Smooth muscle cell (in vitro differentiated cells): ENCODE measurements at regions not wholly inside any gene's neighbourhood (a gene's known extent, or its start where the extent isn't known, plus 50 kb on each side); places are given as distances from the start of the nearest gene placed in this dataset.

Experiments used
- DNase-seq: peaks from one replicate; lab custom pipeline; 2025; ENCODE audit not compliant: unreplicated experiment; lab: John Stamatoyannopoulos, UW
- H2AFZ ChIP-seq: fragments of 200-600 bp; sonication (generic); 2 replicates; pipeline ENCODE4 v1.6.0; 2016; ENCODE audit warnings: antibody characterized with exemption, low read depth, mild to moderate bottlenecking
- H3F3A ChIP-seq: fragments of 200-600 bp; sonication (generic); 2 replicates; pipeline ENCODE4 v1.6.0; 2017; ENCODE audit warnings: antibody characterized with exemption, low read depth
- H3K27ac ChIP-seq: fragments of 200-600 bp; sonication (generic); 2 replicates; pipeline ENCODE4 v1.5.1; 2016; ENCODE audit warnings: low read depth, mild to moderate bottlenecking
- H3K27me3 ChIP-seq: fragments of 200-600 bp; sonication (generic); 2 replicates; pipeline ENCODE4 v1.6.1; 2016; ENCODE audit warnings: low read depth, mild to moderate bottlenecking
- H3K36me3 ChIP-seq: fragments of 200-600 bp; sonication (generic); 2 replicates; pipeline ENCODE4 v1.5.1; 2016; ENCODE audit warnings: low read depth
- H3K4me1 ChIP-seq: fragments of 200-600 bp; sonication (generic); 2 replicates; pipeline ENCODE4 v1.5.1; 2016; ENCODE audit warnings: low read depth
- H3K4me2 ChIP-seq: fragments of 200-600 bp; sonication (generic); 2 replicates; pipeline ENCODE4 v1.6.0; 2016; ENCODE audit warnings: mild to moderate bottlenecking
- H3K4me3 ChIP-seq: fragments of 200-600 bp; sonication (generic); 2 replicates; pipeline ENCODE4 v1.5.1; 2016; ENCODE audit warnings: mild to moderate bottlenecking
- H3K79me2 ChIP-seq: fragments of 200-600 bp; sonication (generic); 2 replicates; pipeline ENCODE4 v1.6.0; 2016; ENCODE audit warnings: low read depth, mild to moderate bottlenecking
- H3K9ac ChIP-seq: fragments of 200-600 bp; sonication (generic); 2 replicates; pipeline ENCODE4 v1.6.0; 2016; ENCODE audit warnings: low read depth
- H3K9me3 ChIP-seq: fragments of 200-600 bp; sonication (generic); replicated peaks from 2 replicates; pipeline ENCODE4 v1.5.1; 2016; ENCODE audit warnings: low read depth
- H4K20me1 ChIP-seq: fragments of 200-600 bp; sonication (generic); 2 replicates; pipeline ENCODE4 v1.6.0; 2016; ENCODE audit warnings: low read depth
- CTCF ChIP-seq: fragments of 200-600 bp; sonication (generic); IDR thresholded peaks from 2 replicates; pipeline ENCODE4 v1.5.1; 2017; ENCODE audit warnings: borderline replicate concordance, mild to moderate bottlenecking, antibody characterized with exemption; ENCODE audit not compliant: insufficient read depth, poor library complexity, severe bottlenecking
- WGBS: methylation state at CpG from one replicate; pipeline ENCODE4 v1.1.7; 2016; ENCODE audit warnings: low lambda C conversion rate; 5-methylcytosine and 5-hydroxymethylcytosine counted together

GRCh38 chr12:84070292-84070691 is 842.3 kb downstream of the SLC6A15 start:
- no peak overlapping the region for H3K9ac ChIP-seq
- H3K36me3 ChIP-seq = no peaks in the 10 kb centered on the region
- no peak overlapping the region for H3K27ac ChIP-seq
- H2AFZ ChIP-seq = no peak overlapping the region
- H3K9me3 ChIP-seq = no peaks in the 10 kb centered on the region
- no peaks in the 10 kb centered on the region for H3K79me2 ChIP-seq
- no peaks in the 10 kb centered on the region for H4K20me1 ChIP-seq
- H3K4me3 ChIP-seq = no peak overlapping the region
- WGBS = 90% methylated on average over 4 of the region's 4 CpGs
- no peak for TF ChIP-seq CTCF
- no peaks in the 10 kb centered on the region for H3K27me3 ChIP-seq
- H3F3A ChIP-seq = no peaks in the 10 kb centered on the region
- H3K4me2 ChIP-seq = no peak overlapping the region
- no peaks in the 10 kb centered on the region for H3K4me1 ChIP-seq
- DNase-seq = no peak

- Histone ChIP-seq H4K20me1 (no peaks in the 10 kb centered on the region), H3K4me3 (no peak overlapping the region), H3K4me1 (no peaks in the 10 kb centered on the region), H3F3A (no peaks in the 10 kb centered on the region), H3K79me2 (no peaks in the 10 kb centered on the region), H2AFZ (no peak overlapping the region), H3K4me2 (no peak overlapping the region), H3K36me3 (no peaks in the 10 kb centered on the region), H3K27me3 (no peaks in the 10 kb centered on the region), H3K9ac (no peak overlapping the region), H3K9me3 (no peaks in the 10 kb centered on the region), H3K27ac (no peak overlapping the region)
- no peak for DNase-seq
- 88% methylated on average over 1 of the region's 1 CpG for WGBS
- no peak for TF ChIP-seq CTCF
These were observed 842.9 kb downstream of the SLC6A15 start for GRCh38 chr12:84069699-84070098.

GRCh38 chr12:84069198-84069597 is 843.4 kb downstream of the SLC6A15 start:
- no peak for TF ChIP-seq CTCF
- Histone ChIP-seq H2AFZ (no peak overlapping the region), H3K4me1 (no peaks in the 10 kb centered on the region), H3K4me3 (no peak overlapping the region), H3F3A (no peaks in the 10 kb centered on the region), H3K9ac (no peak overlapping the region), H3K9me3 (no peaks in the 10 kb centered on the region), H4K20me1 (no peaks in the 10 kb centered on the region), H3K4me2 (no peak overlapping the region), H3K27ac (no peak overlapping the region), H3K27me3 (no peaks in the 10 kb centered on the region), H3K36me3 (no peaks in the 10 kb centered on the region), H3K79me2 (no peaks in the 10 kb centered on the region)
- no peak for DNase-seq
- WGBS = 68% methylated on average over 2 of the region's 2 CpGs

- WGBS = 51% methylated on average over 4 of the region's 4 CpGs
- no peak for TF ChIP-seq CTCF
- no peak for DNase-seq
These were observed 854.5 kb downstream of the SLC6A15 start for GRCh38 chr12:84058136-84058535.

More at GRCh38 chr12:84058136-84058535, 854.5 kb downstream of the SLC6A15 start:
- Histone ChIP-seq H3K27ac (no peak overlapping the region), H2AFZ (no peak overlapping the region), H3K4me3 (no peak overlapping the region), H3K79me2 (no peaks in the 10 kb centered on the region), H3K9ac (no peak overlapping the region), H3K27me3 (no peaks in the 10 kb centered on the region), H4K20me1 (no peaks in the 10 kb centered on the region), H3F3A (no peaks in the 10 kb centered on the region), H3K4me1 (no peaks in the 10 kb centered on the region), H3K4me2 (no peak overlapping the region), H3K36me3 (no peaks in the 10 kb centered on the region), H3K9me3 (no peaks in the 10 kb centered on the region)
